ENCODE measurements at regions not wholly inside any gene's neighbourhood (a gene's known extent, or its start where the extent isn't known, plus 50 kb on each side); places are given as distances from the start of the nearest gene placed in this dataset.

DNA sequence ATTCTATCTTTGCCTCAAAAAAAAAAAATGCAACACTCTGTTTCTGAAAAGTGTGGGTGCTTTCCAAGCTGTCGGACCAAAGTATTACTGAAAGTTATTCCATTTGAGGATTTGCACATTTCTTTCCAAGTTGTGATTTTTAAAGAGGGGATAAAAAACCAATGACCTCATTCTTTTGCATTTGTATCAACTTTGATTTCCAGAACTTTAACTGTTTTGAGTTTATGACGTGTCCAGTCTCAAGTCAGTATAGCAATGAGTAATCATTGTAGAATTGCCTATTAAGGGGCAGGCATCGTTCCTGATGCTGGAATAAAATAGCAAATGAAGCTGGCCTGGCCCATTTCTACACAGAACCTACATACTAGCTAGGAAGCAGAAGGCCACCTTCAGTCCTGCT is 229.6 kb upstream of the RBFOX1 start (continued):
- TF ChIP-seq, protein P1, sequence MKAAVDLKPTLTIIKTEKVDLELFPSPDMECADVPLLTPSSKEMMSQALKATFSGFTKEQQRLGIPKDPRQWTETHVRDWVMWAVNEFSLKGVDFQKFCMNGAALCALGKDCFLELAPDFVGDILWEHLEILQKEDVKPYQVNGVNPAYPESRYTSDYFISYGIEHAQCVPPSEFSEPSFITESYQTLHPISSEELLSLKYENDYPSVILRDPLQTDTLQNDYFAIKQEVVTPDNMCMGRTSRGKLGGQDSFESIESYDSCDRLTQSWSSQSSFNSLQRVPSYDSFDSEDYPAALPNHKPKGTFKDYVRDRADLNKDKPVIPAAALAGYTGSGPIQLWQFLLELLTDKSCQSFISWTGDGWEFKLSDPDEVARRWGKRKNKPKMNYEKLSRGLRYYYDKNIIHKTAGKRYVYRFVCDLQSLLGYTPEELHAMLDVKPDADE (IDR thresholded peaks at IDR 0.05), result no peak
- no peak for TF ChIP-seq ZNF331 (CRISPR knock-in tag; IDR thresholded peaks at IDR 0.05; ENCODE audit: low read depth)
- TF ChIP-seq EZH2 (IDR thresholded peaks at IDR 0.05; ENCODE audit: low read depth, unreplicated experiment), result no peak
- TF ChIP-seq CREB1 (CRISPR knock-in tag; IDR thresholded peaks at IDR 0.05; ENCODE audit: low read depth), result no peak
- TF ChIP-seq ZNF114 (CRISPR knock-in tag; IDR thresholded peaks at IDR 0.05), result no peak

DNA sequence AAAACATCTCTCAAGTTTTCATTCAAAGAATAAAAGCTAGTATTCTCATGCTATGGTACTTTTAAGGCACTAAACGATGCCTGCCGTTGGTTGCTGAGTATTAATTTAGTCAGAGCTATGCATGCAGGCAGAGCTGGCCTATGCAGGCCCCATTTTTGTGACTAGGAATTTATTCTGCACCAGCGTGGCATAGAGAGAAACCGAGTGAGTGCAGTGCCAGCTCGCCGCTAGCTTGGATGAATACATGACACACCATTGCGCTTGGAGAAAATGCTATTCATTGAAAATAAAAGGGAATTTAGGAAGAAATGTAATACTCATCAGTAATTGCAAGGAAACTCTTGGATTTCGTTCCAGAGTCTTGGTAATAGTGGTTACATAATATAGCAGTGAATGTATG is 231.6 kb upstream of the RBFOX1 start:
- Mint-ChIP-seq H3K9me3 (peaks cover 72% of the 10 kb centered on the region), H3K27ac (no peak overlapping the region), H3K27me3 (ENCODE audit: insufficient read depth, low read depth, poor library complexity) (no peaks in the 10 kb centered on the region), H3K36me3 (ENCODE audit: low read depth) (no peaks in the 10 kb centered on the region), H3K4me1 (peaks cover 10% of the 10 kb centered on the region), H3K4me3 (no peak overlapping the region)
- H2AFZ ChIP-seq, result no peak overlapping the region
- no peaks in the 10 kb centered on the region for H3K27me3 ChIP-seq (ENCODE audit: insufficient read depth)
- no peak overlapping the region for H3K27ac ChIP-seq (ENCODE audit: low read depth)
- H3K79me2 ChIP-seq (replicated peaks; ENCODE audit: insufficient read depth), result no peaks in the 10 kb centered on the region
- no peaks in the 10 kb centered on the region for H3K9me2 ChIP-seq (ENCODE audit: insufficient read depth)
- DNase-seq (ENCODE audit: low spot score) (no peak), ATAC-seq (no peak)
- H3K4me3 ChIP-seq, result no peak overlapping the region
- H3K4me1 ChIP-seq (ENCODE audit: insufficient read depth), result no peaks in the 10 kb centered on the region
- no peaks in the 10 kb centered on the region for H4K20me1 ChIP-seq (replicated peaks; ENCODE audit: insufficient read depth)
- no peak overlapping the region for H3K4me2 ChIP-seq
- H3K36me3 ChIP-seq (ENCODE audit: insufficient read depth), result 0 out of 2 replicates have a peak, but pooled peaks cover 5% of the 10 kb centered on the region
- H3F3A ChIP-seq (replicated peaks; ENCODE audit: low read depth), result no peaks in the 10 kb centered on the region
- TF ChIP-seq JUNB (IDR thresholded peaks at IDR 0.05; ENCODE audit: unreplicated experiment) (no peak), EZH2phosphoT487 (IDR thresholded peaks at IDR 0.05; ENCODE audit: unreplicated experiment) (no peak), CREB1 (CRISPR knock-in tag; IDR thresholded peaks at IDR 0.05; ENCODE audit: low read depth) (no peak), ZNF331 (CRISPR knock-in tag; IDR thresholded peaks at IDR 0.05; ENCODE audit: low read depth) (no peak), POLR2AphosphoS5 (IDR thresholded peaks at IDR 0.05; ENCODE audit: low read depth) (no peak), STAT1 (IDR thresholded peaks at IDR 0.05; ENCODE audit: unreplicated experiment) (no peak)
- TF ChIP-seq, protein P2, sequence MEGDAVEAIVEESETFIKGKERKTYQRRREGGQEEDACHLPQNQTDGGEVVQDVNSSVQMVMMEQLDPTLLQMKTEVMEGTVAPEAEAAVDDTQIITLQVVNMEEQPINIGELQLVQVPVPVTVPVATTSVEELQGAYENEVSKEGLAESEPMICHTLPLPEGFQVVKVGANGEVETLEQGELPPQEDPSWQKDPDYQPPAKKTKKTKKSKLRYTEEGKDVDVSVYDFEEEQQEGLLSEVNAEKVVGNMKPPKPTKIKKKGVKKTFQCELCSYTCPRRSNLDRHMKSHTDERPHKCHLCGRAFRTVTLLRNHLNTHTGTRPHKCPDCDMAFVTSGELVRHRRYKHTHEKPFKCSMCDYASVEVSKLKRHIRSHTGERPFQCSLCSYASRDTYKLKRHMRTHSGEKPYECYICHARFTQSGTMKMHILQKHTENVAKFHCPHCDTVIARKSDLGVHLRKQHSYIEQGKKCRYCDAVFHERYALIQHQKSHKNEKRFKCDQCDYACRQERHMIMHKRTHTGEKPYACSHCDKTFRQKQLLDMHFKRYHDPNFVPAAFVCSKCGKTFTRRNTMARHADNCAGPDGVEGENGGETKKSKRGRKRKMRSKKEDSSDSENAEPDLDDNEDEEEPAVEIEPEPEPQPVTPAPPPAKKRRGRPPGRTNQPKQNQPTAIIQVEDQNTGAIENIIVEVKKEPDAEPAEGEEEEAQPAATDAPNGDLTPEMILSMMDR (conservative IDR thresholded peaks at IDR 0.05; ENCODE audit: low read depth in 2 of 2), result no peak
- TF ChIP-seq, protein P1 (IDR thresholded peaks at IDR 0.05), result no peak
- TF ChIP-seq, protein P3, sequence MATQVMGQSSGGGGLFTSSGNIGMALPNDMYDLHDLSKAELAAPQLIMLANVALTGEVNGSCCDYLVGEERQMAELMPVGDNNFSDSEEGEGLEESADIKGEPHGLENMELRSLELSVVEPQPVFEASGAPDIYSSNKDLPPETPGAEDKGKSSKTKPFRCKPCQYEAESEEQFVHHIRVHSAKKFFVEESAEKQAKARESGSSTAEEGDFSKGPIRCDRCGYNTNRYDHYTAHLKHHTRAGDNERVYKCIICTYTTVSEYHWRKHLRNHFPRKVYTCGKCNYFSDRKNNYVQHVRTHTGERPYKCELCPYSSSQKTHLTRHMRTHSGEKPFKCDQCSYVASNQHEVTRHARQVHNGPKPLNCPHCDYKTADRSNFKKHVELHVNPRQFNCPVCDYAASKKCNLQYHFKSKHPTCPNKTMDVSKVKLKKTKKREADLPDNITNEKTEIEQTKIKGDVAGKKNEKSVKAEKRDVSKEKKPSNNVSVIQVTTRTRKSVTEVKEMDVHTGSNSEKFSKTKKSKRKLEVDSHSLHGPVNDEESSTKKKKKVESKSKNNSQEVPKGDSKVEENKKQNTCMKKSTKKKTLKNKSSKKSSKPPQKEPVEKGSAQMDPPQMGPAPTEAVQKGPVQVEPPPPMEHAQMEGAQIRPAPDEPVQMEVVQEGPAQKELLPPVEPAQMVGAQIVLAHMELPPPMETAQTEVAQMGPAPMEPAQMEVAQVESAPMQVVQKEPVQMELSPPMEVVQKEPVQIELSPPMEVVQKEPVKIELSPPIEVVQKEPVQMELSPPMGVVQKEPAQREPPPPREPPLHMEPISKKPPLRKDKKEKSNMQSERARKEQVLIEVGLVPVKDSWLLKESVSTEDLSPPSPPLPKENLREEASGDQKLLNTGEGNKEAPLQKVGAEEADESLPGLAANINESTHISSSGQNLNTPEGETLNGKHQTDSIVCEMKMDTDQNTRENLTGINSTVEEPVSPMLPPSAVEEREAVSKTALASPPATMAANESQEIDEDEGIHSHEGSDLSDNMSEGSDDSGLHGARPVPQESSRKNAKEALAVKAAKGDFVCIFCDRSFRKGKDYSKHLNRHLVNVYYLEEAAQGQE (IDR thresholded peaks at IDR 0.05; ENCODE audit: unreplicated experiment), result no peak
- TF ChIP-seq, protein P4, sequence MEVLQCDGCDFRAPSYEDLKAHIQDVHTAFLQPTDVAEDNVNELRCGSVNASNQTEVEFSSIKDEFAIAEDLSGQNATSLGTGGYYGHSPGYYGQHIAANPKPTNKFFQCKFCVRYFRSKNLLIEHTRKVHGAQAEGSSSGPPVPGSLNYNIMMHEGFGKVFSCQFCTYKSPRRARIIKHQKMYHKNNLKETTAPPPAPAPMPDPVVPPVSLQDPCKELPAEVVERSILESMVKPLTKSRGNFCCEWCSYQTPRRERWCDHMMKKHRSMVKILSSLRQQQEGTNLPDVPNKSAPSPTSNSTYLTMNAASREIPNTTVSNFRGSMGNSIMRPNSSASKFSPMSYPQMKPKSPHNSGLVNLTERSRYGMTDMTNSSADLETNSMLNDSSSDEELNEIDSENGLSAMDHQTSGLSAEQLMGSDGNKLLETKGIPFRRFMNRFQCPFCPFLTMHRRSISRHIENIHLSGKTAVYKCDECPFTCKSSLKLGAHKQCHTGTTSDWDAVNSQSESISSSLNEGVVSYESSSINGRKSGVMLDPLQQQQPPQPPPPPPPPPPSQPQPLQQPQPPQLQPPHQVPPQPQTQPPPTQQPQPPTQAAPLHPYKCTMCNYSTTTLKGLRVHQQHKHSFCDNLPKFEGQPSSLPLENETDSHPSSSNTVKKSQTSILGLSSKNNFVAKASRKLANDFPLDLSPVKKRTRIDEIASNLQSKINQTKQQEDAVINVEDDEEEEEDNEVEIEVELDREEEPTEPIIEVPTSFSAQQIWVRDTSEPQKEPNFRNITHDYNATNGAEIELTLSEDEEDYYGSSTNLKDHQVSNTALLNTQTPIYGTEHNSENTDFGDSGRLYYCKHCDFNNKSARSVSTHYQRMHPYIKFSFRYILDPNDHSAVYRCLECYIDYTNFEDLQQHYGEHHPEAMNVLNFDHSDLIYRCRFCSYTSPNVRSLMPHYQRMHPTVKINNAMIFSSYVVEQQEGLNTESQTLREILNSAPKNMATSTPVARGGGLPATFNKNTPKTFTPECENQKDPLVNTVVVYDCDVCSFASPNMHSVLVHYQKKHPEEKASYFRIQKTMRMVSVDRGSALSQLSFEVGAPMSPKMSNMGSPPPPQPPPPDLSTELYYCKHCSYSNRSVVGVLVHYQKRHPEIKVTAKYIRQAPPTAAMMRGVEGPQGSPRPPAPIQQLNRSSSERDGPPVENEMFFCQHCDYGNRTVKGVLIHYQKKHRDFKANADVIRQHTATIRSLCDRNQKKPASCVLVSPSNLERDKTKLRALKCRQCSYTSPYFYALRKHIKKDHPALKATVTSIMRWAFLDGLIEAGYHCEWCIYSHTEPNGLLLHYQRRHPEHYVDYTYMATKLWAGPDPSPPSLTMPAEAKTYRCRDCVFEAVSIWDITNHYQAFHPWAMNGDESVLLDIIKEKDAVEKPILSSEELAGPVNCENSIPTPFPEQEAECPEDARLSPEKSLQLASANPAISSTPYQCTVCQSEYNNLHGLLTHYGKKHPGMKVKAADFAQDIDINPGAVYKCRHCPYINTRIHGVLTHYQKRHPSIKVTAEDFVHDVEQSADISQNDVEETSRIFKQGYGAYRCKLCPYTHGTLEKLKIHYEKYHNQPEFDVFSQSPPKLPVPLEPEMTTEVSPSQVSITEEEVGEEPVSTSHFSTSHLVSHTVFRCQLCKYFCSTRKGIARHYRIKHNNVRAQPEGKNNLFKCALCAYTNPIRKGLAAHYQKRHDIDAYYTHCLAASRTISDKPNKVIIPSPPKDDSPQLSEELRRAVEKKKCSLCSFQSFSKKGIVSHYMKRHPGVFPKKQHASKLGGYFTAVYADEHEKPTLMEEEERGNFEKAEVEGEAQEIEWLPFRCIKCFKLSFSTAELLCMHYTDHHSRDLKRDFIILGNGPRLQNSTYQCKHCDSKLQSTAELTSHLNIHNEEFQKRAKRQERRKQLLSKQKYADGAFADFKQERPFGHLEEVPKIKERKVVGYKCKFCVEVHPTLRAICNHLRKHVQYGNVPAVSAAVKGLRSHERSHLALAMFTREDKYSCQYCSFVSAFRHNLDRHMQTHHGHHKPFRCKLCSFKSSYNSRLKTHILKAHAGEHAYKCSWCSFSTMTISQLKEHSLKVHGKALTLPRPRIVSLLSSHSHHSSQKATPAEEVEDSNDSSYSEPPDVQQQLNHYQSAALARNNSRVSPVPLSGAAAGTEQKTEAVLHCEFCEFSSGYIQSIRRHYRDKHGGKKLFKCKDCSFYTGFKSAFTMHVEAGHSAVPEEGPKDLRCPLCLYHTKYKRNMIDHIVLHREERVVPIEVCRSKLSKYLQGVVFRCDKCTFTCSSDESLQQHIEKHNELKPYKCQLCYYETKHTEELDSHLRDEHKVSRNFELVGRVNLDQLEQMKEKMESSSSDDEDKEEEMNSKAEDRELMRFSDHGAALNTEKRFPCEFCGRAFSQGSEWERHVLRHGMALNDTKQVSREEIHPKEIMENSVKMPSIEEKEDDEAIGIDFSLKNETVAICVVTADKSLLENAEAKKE (CRISPR knock-in tag; IDR thresholded peaks at IDR 0.05), result no peak
